ENCODE measurements at regions not wholly inside any gene's neighbourhood (a gene's known extent, or its start where the extent isn't known, plus 50 kb on each side); places are given as distances from the start of the nearest gene placed in this dataset.

GRCh38 chr5:142408981-142409481 lies 84.2 kb upstream of the SPRY4 start:
- TF ChIP-seq CTCF (IDR thresholded peaks at IDR 0.05; ENCODE audit: control insufficient read depth, insufficient read depth, low read depth, low read length, missing control alignments): no peak
- H3K4me3 ChIP-seq (ENCODE audit: control insufficient read depth, low read depth, low read length): no peak overlapping the region
- no peak for DNase-seq (ENCODE audit: low read depth)

DNA sequence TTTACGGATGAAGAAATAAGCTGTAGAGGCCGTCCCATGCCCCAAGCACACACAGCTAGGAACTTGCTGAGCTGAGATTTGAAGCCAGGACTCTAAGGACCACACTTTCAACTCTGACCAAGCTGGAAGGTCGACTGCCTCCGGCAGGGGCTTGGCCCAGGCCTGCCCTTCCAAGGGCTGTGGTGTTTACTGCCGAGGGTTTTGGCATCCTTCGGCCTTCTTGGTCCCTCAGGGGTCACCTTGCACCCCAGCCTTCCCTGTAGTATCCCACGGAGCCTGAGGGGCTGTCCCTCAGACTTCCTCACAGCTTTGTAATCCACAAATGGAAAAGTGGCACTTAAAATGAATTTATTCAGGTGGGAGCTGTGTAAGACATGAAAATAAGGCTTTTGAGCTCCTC lies 83.7 kb upstream of the SPRY4 start:
- H3K4me3 ChIP-seq (ENCODE audit: control insufficient read depth, low read depth, low read length): no peak overlapping the region
- DNase-seq (ENCODE audit: low read depth): no peak
- no peak for TF ChIP-seq CTCF (IDR thresholded peaks at IDR 0.05; ENCODE audit: control insufficient read depth, insufficient read depth, low read depth, low read length, missing control alignments)

DNA sequence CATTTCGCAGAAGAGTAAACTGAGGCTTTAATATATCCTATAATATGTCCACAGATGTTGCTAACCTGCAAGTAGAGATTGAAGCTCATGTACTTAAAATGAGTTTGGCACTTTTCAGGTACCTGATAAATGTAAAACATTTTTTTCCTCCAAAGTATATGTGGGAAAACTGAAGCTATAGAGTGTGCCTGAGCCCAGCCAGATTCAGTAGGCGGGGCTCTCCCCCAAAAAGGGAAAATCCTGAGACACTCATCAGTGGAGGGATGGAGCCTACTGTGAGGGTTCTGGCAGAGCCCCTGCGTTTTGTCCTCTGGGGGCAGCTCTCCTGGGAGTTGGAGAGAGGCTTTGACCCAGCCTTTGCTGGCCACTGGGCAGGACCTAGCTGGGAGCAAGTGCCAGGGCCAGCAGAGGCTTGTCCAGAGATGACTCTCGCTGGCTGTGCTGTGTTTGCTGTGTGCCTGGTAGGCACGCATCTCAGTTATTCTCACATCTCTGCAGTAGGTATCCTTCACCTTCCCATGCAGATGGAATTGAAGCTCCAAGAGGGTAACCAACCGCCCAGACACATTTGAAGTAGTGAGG lies 81.1 kb upstream of the SPRY4 start:
- DNase-seq (ENCODE audit: low read depth): no peak
- TF ChIP-seq CTCF (IDR thresholded peaks at IDR 0.05; ENCODE audit: control insufficient read depth, insufficient read depth, low read depth, low read length, missing control alignments): no peak
- no peak overlapping the region for H3K4me3 ChIP-seq (ENCODE audit: control insufficient read depth, low read depth, low read length)

DNA sequence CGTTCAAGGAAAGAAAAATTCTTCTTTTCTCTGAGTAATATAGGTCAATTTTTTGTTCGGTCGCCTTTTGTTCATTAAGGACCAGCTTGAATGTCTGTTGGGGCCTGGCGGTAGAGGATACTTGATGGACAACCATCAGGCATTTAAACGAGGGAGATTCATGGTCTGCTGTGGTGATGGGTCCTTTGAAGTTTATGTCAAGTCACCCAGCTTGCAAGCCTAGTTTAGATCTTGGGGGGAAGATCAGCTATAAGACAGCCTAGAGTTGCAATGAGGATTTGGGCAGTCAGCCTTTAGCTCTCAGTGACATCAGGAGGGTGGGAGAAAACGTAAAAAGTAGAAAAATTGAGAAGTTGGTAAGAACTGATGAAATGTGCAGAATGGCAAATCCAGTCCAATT lies 80.2 kb upstream of the SPRY4 start:
- DNase-seq (ENCODE audit: low read depth): no peak
- TF ChIP-seq CTCF (IDR thresholded peaks at IDR 0.05; ENCODE audit: control insufficient read depth, insufficient read depth, low read depth, low read length, missing control alignments): no peak
- H3K4me3 ChIP-seq (ENCODE audit: control insufficient read depth, low read depth, low read length): no peak overlapping the region

DNA sequence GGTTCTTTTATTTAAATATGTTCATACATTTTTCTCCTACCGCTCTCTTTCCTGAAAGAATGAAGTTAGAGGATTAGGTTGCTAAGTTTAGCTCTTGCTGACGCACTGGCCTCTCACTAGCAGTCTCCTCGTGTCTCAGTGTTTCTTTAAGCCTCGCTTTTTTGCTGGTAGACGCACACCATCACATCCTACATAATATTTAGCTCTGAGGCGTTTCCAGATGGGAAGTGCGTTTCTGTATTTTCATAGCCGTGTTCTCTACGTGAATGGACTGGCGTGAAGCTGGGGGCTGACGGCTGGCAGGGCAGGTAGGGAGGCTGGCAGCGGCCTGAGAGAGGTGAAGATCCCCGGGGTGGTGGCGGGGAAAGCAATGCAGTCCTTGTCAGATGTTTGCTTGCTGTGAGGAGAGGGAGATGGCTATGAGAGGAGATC lies 79.2 kb upstream of the SPRY4 start:
- TF ChIP-seq CTCF (IDR thresholded peaks at IDR 0.05; ENCODE audit: control insufficient read depth, insufficient read depth, low read depth, low read length, missing control alignments): no peak
- no peak for DNase-seq (ENCODE audit: low read depth)
- no peak overlapping the region for H3K4me3 ChIP-seq (ENCODE audit: control insufficient read depth, low read depth, low read length)

DNA sequence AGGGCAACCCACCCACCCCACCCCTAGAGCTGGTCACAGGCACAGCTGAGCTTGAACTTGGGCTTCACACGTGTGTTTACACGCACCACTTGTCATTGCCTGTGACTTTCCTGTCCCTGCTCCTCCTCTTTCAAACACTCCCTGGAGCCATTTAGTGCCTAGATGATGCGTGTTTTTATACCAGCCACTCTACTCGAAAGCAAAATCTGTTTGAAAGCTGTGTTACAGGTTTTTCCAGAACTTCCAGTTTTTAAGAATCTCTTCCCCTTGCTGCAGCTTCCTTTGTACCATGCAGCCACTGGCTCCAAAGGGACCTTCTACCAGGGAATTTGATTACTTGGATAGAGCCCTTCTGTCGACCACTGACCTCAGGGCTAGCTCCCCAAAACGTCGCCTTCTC lies 78.8 kb upstream of the SPRY4 start:
- no peak for DNase-seq (ENCODE audit: low read depth)
- H3K4me3 ChIP-seq (ENCODE audit: control insufficient read depth, low read depth, low read length): no peak overlapping the region
- no peak for TF ChIP-seq CTCF (IDR thresholded peaks at IDR 0.05; ENCODE audit: control insufficient read depth, insufficient read depth, low read depth, low read length, missing control alignments)
